Activated B cell treated with CpG ODN at 0.5 μM for 24 hours (primary cell): ENCODE measurements at regions not wholly inside any gene's neighbourhood (a gene's known extent, or its start where the extent isn't known, plus 50 kb on each side); places are given as distances from the start of the nearest gene placed in this dataset.

Experiments
- ATAC-seq: fragments of 200-7000 bp; cut with Tn5 transposase; one replicate; pipeline ENCODE4 v1.10.0; 2021; ENCODE audit warnings: low read depth, mild to moderate bottlenecking, moderate library complexity
- CTCF ChIA-PET: fragments of 350-600 bp; sonication (Branson Sonifier 250); formaldehyde crosslinking; loops from one replicate; lab custom pipeline; 2021; ENCODE audit warnings: antibody characterized with exemption; lab: Charles Lee
- POLR2A ChIA-PET: fragments of 350-600 bp; sonication (Branson Sonifier 250); formaldehyde crosslinking; loops from one replicate; lab custom pipeline; 2021; ENCODE audit warnings: antibody characterized with exemption; lab: Charles Lee
- DNase-seq: peaks from one replicate; pipeline ENCODE4 v3.0.0; 2022
- H3K27ac Mint-ChIP-seq: one replicate; pipeline ENCODE4 v1.8.0; 2020; ENCODE audit warnings: mixed read lengths
- H3K27me3 Mint-ChIP-seq: one replicate; pipeline ENCODE4 v1.8.0; 2021; ENCODE audit warnings: mixed read lengths
- H3K36me3 Mint-ChIP-seq: one replicate; pipeline ENCODE4 v1.8.0; 2021; ENCODE audit warnings: low read depth, mixed read lengths
- H3K4me1 Mint-ChIP-seq: one replicate; pipeline ENCODE4 v1.8.0; 2021; ENCODE audit warnings: mixed read lengths
- H3K4me3 Mint-ChIP-seq: one replicate; pipeline ENCODE4 v1.8.0; 2020; ENCODE audit warnings: mild to moderate bottlenecking, mixed read lengths
- H3K9me3 Mint-ChIP-seq: one replicate; pipeline ENCODE4 v1.8.0; 2020; ENCODE audit warnings: mixed read lengths
- intact Hi-C: fragments of 100-400 bp; cut with micrococcal nuclease; formaldehyde crosslinking; loops from one replicate; pipeline ENCODE4 v1.15.1; 2024
- TF ChIP-seq, protein P1 (sequence below): fragments of 200-600 bp; IDR thresholded peaks from one replicate; pipeline ENCODE4 v1.8.0; 2022; ENCODE audit warnings: antibody characterized with exemption, mild to moderate bottlenecking

DNA sequence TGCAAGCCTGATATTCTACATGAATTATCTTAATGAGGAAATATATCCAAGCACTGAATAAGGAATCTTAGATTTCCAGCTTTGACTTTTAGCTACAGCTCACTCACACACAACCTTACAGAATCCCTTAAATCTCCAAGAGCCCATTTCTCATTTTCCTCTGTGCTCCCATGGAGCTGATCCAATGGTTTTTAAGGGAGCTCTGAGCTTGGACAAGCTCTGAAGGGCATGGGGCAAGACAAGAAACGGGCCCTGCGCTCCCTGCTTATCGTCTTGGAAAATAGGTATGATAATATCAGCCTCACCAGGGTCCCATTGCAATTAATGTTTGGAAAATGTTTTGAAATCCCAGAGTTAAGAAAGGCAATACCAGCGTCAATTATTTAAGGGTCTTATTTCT lies 1021.7 kb downstream of the NR2F1-AS1 start:
- Mint-ChIP-seq H3K4me3 (no peak overlapping the region), H3K27ac (no peak overlapping the region), H3K9me3 (peaks cover 2% of the 10 kb centered on the region), H3K4me1 (no peaks in the 10 kb centered on the region), H3K36me3 (no peaks in the 10 kb centered on the region), H3K27me3 (no peaks in the 10 kb centered on the region)
- intact Hi-C loops, result no loop called here
- ChIA-PET POLR2A (no interaction called here), CTCF (no interaction called here)
- DNase-seq (no peak), ATAC-seq (no peak)
- TF ChIP-seq, protein P1, sequence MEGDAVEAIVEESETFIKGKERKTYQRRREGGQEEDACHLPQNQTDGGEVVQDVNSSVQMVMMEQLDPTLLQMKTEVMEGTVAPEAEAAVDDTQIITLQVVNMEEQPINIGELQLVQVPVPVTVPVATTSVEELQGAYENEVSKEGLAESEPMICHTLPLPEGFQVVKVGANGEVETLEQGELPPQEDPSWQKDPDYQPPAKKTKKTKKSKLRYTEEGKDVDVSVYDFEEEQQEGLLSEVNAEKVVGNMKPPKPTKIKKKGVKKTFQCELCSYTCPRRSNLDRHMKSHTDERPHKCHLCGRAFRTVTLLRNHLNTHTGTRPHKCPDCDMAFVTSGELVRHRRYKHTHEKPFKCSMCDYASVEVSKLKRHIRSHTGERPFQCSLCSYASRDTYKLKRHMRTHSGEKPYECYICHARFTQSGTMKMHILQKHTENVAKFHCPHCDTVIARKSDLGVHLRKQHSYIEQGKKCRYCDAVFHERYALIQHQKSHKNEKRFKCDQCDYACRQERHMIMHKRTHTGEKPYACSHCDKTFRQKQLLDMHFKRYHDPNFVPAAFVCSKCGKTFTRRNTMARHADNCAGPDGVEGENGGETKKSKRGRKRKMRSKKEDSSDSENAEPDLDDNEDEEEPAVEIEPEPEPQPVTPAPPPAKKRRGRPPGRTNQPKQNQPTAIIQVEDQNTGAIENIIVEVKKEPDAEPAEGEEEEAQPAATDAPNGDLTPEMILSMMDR, result no peak

DNA sequence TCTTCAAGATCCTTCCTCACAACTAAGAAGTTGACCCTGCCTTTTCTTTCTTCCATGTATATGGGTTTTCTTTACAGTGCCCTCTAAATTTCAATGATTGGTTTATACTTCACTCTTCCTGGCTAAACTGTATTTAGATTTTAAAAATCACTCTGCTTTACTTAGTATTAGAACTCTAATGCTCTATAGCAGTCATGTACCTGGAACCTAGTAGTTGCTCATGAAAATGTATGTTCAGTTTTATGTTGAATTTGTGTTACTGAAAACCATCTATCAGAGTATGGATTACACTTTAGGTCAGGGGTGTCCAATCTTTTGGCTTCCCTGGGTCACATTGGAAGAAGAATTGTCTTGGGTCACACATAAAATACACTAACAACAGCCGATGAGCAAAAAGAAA lies 1024.3 kb downstream of the NR2F1-AS1 start:
- peaks cover 2% of the 10 kb centered on the region for H3K9me3 Mint-ChIP-seq
- POLR2A ChIA-PET, result no interaction called here
- intact Hi-C loops, result no loop called here
- TF ChIP-seq, protein P1, result no peak
- no peaks in the 10 kb centered on the region for H3K36me3 Mint-ChIP-seq
- no peak overlapping the region for H3K4me3 Mint-ChIP-seq
- no peak overlapping the region for H3K27ac Mint-ChIP-seq
- H3K27me3 Mint-ChIP-seq, result no peaks in the 10 kb centered on the region
- H3K4me1 Mint-ChIP-seq, result no peaks in the 10 kb centered on the region
- CTCF ChIA-PET, result no interaction called here
- DNase-seq (no peak), ATAC-seq (no peak)

DNA sequence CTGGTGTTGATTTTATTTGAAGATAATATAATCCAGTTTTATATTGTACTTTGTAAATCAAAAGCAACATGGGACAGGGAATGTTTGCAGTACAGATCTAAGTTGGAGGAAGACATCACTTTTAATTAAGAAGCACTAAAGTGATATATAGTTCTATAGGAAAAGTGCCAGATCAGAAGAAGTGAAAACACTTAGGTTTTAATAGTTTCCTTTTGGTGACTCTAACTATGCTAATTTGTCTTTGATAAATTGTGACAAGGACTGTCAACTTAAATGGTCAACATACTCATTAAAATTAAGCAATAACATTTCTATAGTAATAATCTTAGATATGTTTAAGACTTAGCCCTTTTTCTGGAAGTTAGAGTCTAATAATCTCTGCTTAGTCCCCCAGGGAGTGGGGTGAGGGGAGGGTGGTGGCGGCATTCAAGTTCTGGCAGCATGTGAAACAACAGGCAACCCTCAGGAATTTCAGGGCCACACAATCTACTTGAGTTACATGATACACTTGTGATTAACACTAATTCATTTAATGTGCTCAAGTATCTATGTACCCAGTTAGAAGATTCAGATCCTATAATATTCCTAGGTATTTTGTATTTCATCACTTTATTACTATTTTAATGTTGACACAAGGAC lies 1026.5 kb downstream of the NR2F1-AS1 start:
- Mint-ChIP-seq H3K4me1 (no peaks in the 10 kb centered on the region), H3K4me3 (no peak overlapping the region), H3K9me3 (peaks cover 2% of the 10 kb centered on the region), H3K27me3 (no peaks in the 10 kb centered on the region), H3K27ac (no peak overlapping the region), H3K36me3 (no peaks in the 10 kb centered on the region)
- ChIA-PET CTCF (no interaction called here), POLR2A (no interaction called here)
- DNase-seq (no peak), ATAC-seq (no peak)
- TF ChIP-seq, protein P1, result no peak
- intact Hi-C loops, result no loop called here

DNA sequence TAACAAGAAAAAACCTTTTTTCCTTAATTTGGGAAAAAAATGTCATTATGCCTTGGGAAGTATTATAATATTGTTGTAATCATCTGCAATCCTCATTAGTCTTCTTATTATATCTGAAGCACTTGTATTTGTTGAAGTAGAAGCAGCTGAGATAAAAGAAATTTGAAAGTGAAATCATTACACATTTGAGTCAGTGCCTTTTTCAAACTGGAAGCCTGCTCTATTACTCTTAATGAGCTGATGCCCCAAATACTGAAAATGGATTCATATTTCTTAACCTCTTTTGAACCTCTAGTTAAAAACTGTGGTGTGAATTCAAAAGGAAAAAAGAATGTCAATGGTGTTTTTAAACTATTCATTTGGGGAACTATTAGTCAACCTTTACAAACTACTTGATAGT lies 1027.7 kb downstream of the NR2F1-AS1 start:
- ChIA-PET CTCF (no interaction called here), POLR2A (no interaction called here)
- H3K36me3 Mint-ChIP-seq, result no peaks in the 10 kb centered on the region
- no peaks in the 10 kb centered on the region for H3K4me1 Mint-ChIP-seq
- H3K27ac Mint-ChIP-seq, result no peak overlapping the region
- no peak overlapping the region for H3K4me3 Mint-ChIP-seq
- H3K27me3 Mint-ChIP-seq, result no peaks in the 10 kb centered on the region
- intact Hi-C loops, result no loop called here
- TF ChIP-seq, protein P1, result no peak
- H3K9me3 Mint-ChIP-seq, result no peaks in the 10 kb centered on the region
- ATAC-seq, result no peak
- DNase-seq, result no peak

DNA sequence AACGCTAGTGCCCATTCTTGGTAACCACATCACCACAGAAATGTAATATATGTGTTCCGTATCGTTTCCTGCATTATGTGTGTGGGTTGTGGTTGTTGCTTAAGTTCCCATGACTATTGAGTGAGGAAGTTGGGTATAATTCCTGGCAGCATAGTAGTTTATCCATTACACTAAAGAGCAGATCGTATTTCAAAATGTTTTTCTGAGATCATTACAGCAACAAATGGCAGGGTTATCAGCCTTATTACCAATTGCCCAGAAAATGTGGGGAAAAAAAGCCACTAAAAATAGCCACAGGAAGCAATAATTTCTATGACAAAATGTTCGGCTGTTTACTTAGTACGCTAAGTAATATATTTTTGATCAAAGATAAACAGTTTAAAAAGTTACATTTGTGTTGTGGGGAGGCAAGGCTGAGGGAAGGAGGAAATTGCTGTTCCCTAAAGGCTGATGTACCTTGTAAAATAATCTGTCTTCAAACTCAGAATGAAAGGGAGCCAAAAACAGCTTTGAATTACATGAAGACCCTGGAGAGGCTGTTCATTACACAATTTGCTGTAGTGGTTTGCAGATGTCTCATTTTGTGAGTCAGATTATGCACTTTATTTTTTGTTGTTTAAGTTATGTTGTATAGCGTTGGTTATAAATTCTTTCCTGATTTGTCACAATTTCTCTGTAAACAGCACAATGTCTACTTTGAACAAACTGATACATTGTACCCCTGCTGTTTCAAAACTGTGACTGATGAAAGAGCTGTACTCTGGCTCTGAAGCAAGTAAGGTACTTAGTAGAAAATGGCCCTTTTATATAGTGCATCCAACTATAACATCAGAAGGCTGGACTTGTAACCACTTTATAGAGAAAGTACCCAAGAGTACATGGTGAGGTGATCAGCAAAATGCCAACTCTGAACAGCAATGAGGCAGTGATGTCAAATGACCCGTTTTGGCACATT lies 1028.5 kb downstream of the NR2F1-AS1 start:
- POLR2A ChIA-PET, result no interaction called here
- ATAC-seq, result no peak
- no peak overlapping the region for H3K27ac Mint-ChIP-seq
- no peaks in the 10 kb centered on the region for H3K4me1 Mint-ChIP-seq
- intact Hi-C loops, result no loop called here
- CTCF ChIA-PET, result no interaction called here
- no peaks in the 10 kb centered on the region for H3K9me3 Mint-ChIP-seq
- DNase-seq, result no peak
- no peaks in the 10 kb centered on the region for H3K27me3 Mint-ChIP-seq
- no peaks in the 10 kb centered on the region for H3K36me3 Mint-ChIP-seq
- TF ChIP-seq, protein P1, result no peak
- no peak overlapping the region for H3K4me3 Mint-ChIP-seq
